ENCODE measurements at regions not wholly inside any gene's neighbourhood (a gene's known extent, or its start where the extent isn't known, plus 50 kb on each side); places are given as distances from the start of the nearest gene placed in this dataset.

- no peak for DNase-seq (ENCODE audit: extremely low read depth in 1 of 11, low read depth in 9 of 11, low spot score in 4 of 11)
Measured at GRCh38 chr7:24221500-24221899, 62.5 kb upstream of the NPY start.

- peak in 2 of 11 donors; percentile 12 to 15 for DNase-seq (ENCODE audit: extremely low read depth in 1 of 11, low read depth in 9 of 11, low spot score in 4 of 11)
Measured at GRCh38 chr7:24227068-24227467, 56.9 kb upstream of the NPY start.

DNA sequence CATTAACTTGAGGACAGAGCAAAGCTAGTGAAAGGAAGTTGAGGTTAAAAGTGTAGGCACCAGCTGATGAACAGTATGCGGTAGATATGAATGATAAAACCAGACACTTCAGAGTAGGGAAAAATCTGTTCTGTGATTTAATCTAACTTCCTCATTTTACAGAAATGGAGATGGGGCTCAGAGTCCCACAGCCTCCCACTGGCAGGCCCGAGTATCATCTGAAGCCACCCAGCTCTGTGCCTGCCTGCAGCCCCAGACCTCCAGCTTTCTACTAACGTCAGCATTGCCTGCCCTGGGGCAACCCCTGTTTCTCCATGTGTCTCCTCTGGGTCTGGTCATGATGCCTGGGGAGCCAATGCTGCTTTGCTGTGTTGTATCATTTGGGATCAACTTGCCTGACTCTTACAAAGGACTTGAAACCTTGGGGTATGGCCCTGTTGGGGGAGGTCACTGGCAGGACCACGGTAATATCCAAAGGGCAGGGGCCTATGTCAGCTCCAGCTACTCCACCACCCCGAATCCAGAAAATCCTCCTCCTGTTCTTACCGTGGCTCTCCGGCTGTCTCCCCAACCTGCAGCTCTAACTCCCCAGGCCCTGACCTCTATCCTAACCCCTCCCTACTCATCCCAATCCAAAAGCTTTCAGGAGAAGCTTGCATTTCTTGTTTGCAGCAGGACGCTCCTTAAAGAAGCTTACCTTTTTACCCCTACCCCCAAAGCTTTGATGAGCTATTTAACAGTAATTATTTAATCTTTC, 56.2 kb upstream of the NPY start:
- no peak for DNase-seq (ENCODE audit: extremely low read depth in 1 of 11, low read depth in 9 of 11, low spot score in 4 of 11)

- DNase-seq (ENCODE audit: extremely low read depth in 1 of 11, low read depth in 9 of 11, low spot score in 4 of 11) = no peak
Measured at GRCh38 chr7:24229481-24230226, 54.3 kb upstream of the NPY start.

GRCh38 chr7:24231493-24231892, 52.5 kb upstream of the NPY start:
- DNase-seq (ENCODE audit: extremely low read depth in 1 of 11, low read depth in 9 of 11, low spot score in 4 of 11) = no peak

- no peak for DNase-seq (ENCODE audit: extremely low read depth in 1 of 11, low read depth in 9 of 11, low spot score in 4 of 11)
Measured at GRCh38 chr7:24233386-24233785, 50.6 kb upstream of the NPY start.
